K562 (cell line): ENCODE measurements at regions not wholly inside any gene's neighbourhood (a gene's known extent, or its start where the extent isn't known, plus 50 kb on each side); places are given as distances from the start of the nearest gene placed in this dataset.

Experiments
- ATAC-seq: fragments of 200-7000 bp; cut with Tn5 transposase; 3 replicates; pipeline ENCODE4 v1.9.1; 2020; ENCODE audit warnings: moderate library complexity
- BruUV-seq: library from RNA; stranded (reverse); fragments of 400-500 nt; replicated peaks from 2 replicates; lab custom pipeline; 2021; lab: Mats Ljungman, UMichigan
- CTCF ChIA-PET: fragments of 300-600 bp; formaldehyde crosslinking; extraction: SDS; loops from one replicate; lab custom pipeline; 2021; ENCODE audit warnings: low intra/inter-chr PET ratio; lab: Yijun Ruan, JAX
- POLR2A ChIA-PET: fragments of 300-600, 350-650 bp; sonication (Branson Sonifier 250); formaldehyde crosslinking; extraction: SDS; loops from one replicate; lab custom pipeline; 2021; ENCODE audit warnings: antibody characterized with exemption, inconsistent platforms; lab: Yijun Ruan, JAX
- DNase-seq, 4 experiments: peaks; one replicate each; pipeline versions ENCODE4 v3.0.0 to v3.0.0-alpha.2; 2011 to 2018; ENCODE audit warnings: low spot score in 3 of 4, mixed read lengths in 3 of 4; ENCODE audit errors: extremely low read depth in 1 of 4
- FAIRE-seq: peaks from 2 replicates; lab custom pipeline; 2011; peaks lifted over from hg19 to GRCh38; lab: Jason Lieb, UNC
- H2AFZ ChIP-seq: 2 replicates; pipeline ENCODE4 v1.6.0; 2011; ENCODE audit warnings: low read depth, low read length, control low read depth, inconsistent platforms
- H3K27ac ChIP-seq: fragments of 200-600 bp; 3 replicates; pipeline ENCODE4 v1.8.0; 2011; ENCODE audit warnings: low read depth, mild to moderate bottlenecking, control low read depth, inconsistent platforms, low read length, moderate library complexity, mixed read lengths; ENCODE audit errors: extremely low read depth
- H3K27me3 ChIP-seq, 2 experiments: fragments of 300-600 bp in 1 of 2; 2 replicates in 1 of 2; 3 replicates in 1 of 2; pipeline versions ENCODE4 v1.6.0 to v1.8.0; 2011; ENCODE audit warnings: inconsistent platforms in 2 of 2, low read length in 2 of 2, mild to moderate bottlenecking in 1 of 2, mixed read lengths in 1 of 2, moderate library complexity in 1 of 2; ENCODE audit not compliant: control insufficient read depth in 2 of 2, insufficient read depth in 2 of 2
- H3K36me3 ChIP-seq: fragments of 300-600 bp; 3 replicates; pipeline ENCODE4 v1.8.0; 2011; ENCODE audit warnings: mild to moderate bottlenecking, low read length, inconsistent platforms; ENCODE audit not compliant: control insufficient read depth, insufficient read depth
- H3K4me1 ChIP-seq, 2 experiments: fragments of 200-600 bp in 1 of 2; replicated peaks in 1 of 2; 2 replicates in 1 of 2; 3 replicates in 1 of 2; pipeline versions ENCODE4 v1.5.1 to v1.8.0; 2011; ENCODE audit warnings: inconsistent platforms in 2 of 2, low read length in 2 of 2, mild to moderate bottlenecking in 1 of 2, mixed read lengths in 1 of 2, moderate library complexity in 1 of 2; ENCODE audit not compliant: control insufficient read depth in 2 of 2, insufficient read depth in 2 of 2
- H3K4me2 ChIP-seq: 2 replicates; pipeline ENCODE4 v1.6.1; 2011; ENCODE audit warnings: low read length, control low read depth, inconsistent platforms, mixed read lengths; ENCODE audit not compliant: insufficient read depth
- H3K4me3 ChIP-seq: fragments of 200-600 bp; sonication (generic), shearing (Covaris generic); 2 replicates; pipeline ENCODE4 v1.5.1; 2016; ENCODE audit warnings: control low read depth, inconsistent platforms
- H3K79me2 ChIP-seq: fragments of 200-600 bp; 3 replicates; pipeline ENCODE4 v1.8.0; 2011; ENCODE audit warnings: low read length, inconsistent platforms; ENCODE audit not compliant: control insufficient read depth, insufficient read depth
- H3K9ac ChIP-seq, 2 experiments: 2 replicates each; pipeline versions ENCODE4 v1.6.0 to v1.6.1; 2011; ENCODE audit warnings: low read depth in 2 of 2, low read length in 2 of 2, control low read depth in 1 of 2, inconsistent platforms in 1 of 2, mild to moderate bottlenecking in 1 of 2, mixed read lengths in 1 of 2; ENCODE audit not compliant: insufficient read depth in 1 of 2
- H3K9me1 ChIP-seq: one replicate; pipeline ENCODE4 v1.6.0; 2011; ENCODE audit warnings: inconsistent platforms, mild to moderate bottlenecking, low read length, moderate library complexity; ENCODE audit not compliant: control insufficient read depth, insufficient read depth
- H3K9me3 ChIP-seq: replicated peaks from 2 replicates; pipeline ENCODE4 v1.5.1; 2011; ENCODE audit warnings: low read depth, low read length, inconsistent platforms; ENCODE audit not compliant: control insufficient read depth, insufficient read depth
- H4K20me1 ChIP-seq: replicated peaks from 2 replicates; pipeline ENCODE4 v1.6.1; 2011; ENCODE audit warnings: low read length, inconsistent platforms, mixed read lengths; ENCODE audit not compliant: control insufficient read depth, insufficient read depth
- ARID2 ChIP-seq: fragments of 450-650 bp; IDR thresholded peaks from 2 replicates; pipeline ENCODE4 v1.6.1; 2017; ENCODE audit warnings: antibody characterized with exemption, mild to moderate bottlenecking
- FOSL1 ChIP-seq: fragments of 200-800 bp; sonication (Bioruptor generic); conservative IDR thresholded peaks from 2 replicates; pipeline ENCODE4 v1.6.1; 2016; ENCODE audit warnings: missing genetic modification characterization, missing compliant biosample characterization
- IFI16 ChIP-seq: fragments of 250-450 bp; sonication (Bioruptor Pico); IDR thresholded peaks from 2 replicates; pipeline ENCODE4 v2.1.2; 2022; ENCODE audit warnings: mild to moderate bottlenecking, inconsistent platforms
- KDM1A ChIP-seq, 2 experiments: fragments of 450-650 bp; IDR thresholded peaks; 2 replicates each; pipeline ENCODE4 v1.6.1; 2016; ENCODE audit warnings: mild to moderate bottlenecking in 2 of 2
- MCM5 ChIP-seq: fragments of 450-650 bp; IDR thresholded peaks from 2 replicates; pipeline ENCODE4 v1.6.1; 2016; ENCODE audit warnings: low read depth
- MECOM ChIP-seq: fragments of 250-450 bp; sonication (Bioruptor Pico); IDR thresholded peaks from 2 replicates; pipeline ENCODE4 v1.8.0; 2022; ENCODE audit warnings: inconsistent platforms
- NFXL1 ChIP-seq: fragments of 450-650 bp; formaldehyde crosslinking; IDR thresholded peaks from 2 replicates; pipeline ENCODE4 v1.4.0; 2021; ENCODE audit warnings: mild to moderate bottlenecking
- PHB ChIP-seq: fragments of 250-450 bp; sonication (Bioruptor Pico); IDR thresholded peaks from 2 replicates; pipeline ENCODE4 v1.5.0; 2021
- POLR2H ChIP-seq: IDR thresholded peaks from 2 replicates; pipeline ENCODE4 v1.6.1; 2016; ENCODE audit warnings: missing genetic modification characterization, low read depth, mild to moderate bottlenecking, control low read depth, missing compliant biosample characterization, moderate library complexity
- RBM15 ChIP-seq: fragments of 200-400 bp; formaldehyde crosslinking; IDR thresholded peaks from 2 replicates; pipeline ENCODE4 v1.6.1; 2018; ENCODE audit warnings: mild to moderate bottlenecking, low read length, moderate library complexity; ENCODE audit not compliant: insufficient read depth
- RNF2 ChIP-seq: sonication (generic); IDR thresholded peaks from 2 replicates; pipeline ENCODE4 v1.6.1; 2016
- SETDB1 ChIP-seq: IDR thresholded peaks from one replicate; pipeline ENCODE4 v1.6.1; 2012; ENCODE audit warnings: low read length, control low read depth, inconsistent platforms
- SMC3 ChIP-seq: conservative IDR thresholded peaks from 2 replicates; pipeline ENCODE4 v1.6.1; 2011; ENCODE audit warnings: low read depth, low read length, improper control_type of control experiment; ENCODE audit not compliant: insufficient read depth
- STAG1 ChIP-seq: sonication (generic); formaldehyde crosslinking; IDR thresholded peaks from 2 replicates; pipeline ENCODE4 v1.5.0; 2020; ENCODE audit warnings: missing genetic modification reagents, borderline replicate concordance
- TEAD4 ChIP-seq, 2 experiments: sonication (generic) in 1 of 2; formaldehyde crosslinking in 1 of 2; IDR thresholded peaks; 2 replicates each; pipeline versions ENCODE4 v1.6.1 to v1.8.0; 2012 to 2022; ENCODE audit warnings: borderline replicate concordance in 1 of 2, inconsistent platforms in 1 of 2, low read length in 1 of 2, mild to moderate bottlenecking in 1 of 2, missing genetic modification reagents in 1 of 2
- ZNF696 ChIP-seq: fragments of 250-450 bp; sonication (Bioruptor Pico); conservative IDR thresholded peaks from 2 replicates; pipeline ENCODE4 v1.4.0; 2020; ENCODE audit warnings: mild to moderate bottlenecking, moderate library complexity
- WGBS: fragments of 100-300 bp; shearing (Covaris generic); methylation state at CpG from one replicate; pipeline ENCODE4 v1.1.6; 2016; ENCODE audit warnings: low coverage, mixed read lengths; ENCODE audit not compliant: insufficient coverage; ENCODE audit errors: missing lambda C conversion rate; 5-methylcytosine and 5-hydroxymethylcytosine counted together
- in situ Hi-C: fragments of 300-500 bp; cut with MboI; formaldehyde crosslinking; loops from 4 replicates; pipeline ENCODE4 v1.15.0; 2018; ENCODE audit warnings: inconsistent platforms, mixed read lengths
- intact Hi-C: fragments of 100-400 bp; cut with micrococcal nuclease; formaldehyde crosslinking; loops from 2 replicates; pipeline ENCODE4 v1.14.2; 2022
- TF ChIP-seq, protein P1 (sequence below), 3 experiments: IDR thresholded peaks in 2 of 3; conservative IDR thresholded peaks in 1 of 3; 2 replicates each; pipeline ENCODE4 v1.5.1; 2011 to 2012; ENCODE audit warnings: low read length in 3 of 3, mild to moderate bottlenecking in 3 of 3, control low read depth in 2 of 3, improper control_type of control experiment in 1 of 3, inconsistent platforms in 1 of 3, low read depth in 1 of 3, mixed read lengths in 1 of 3, moderate library complexity in 1 of 3; ENCODE audit not compliant: insufficient read depth in 2 of 3
- TF ChIP-seq, protein P2 (sequence below): fragments of 150-350 bp; IDR thresholded peaks from 2 replicates; pipeline ENCODE4 v1.6.1; 2014; ENCODE audit warnings: low read depth, mild to moderate bottlenecking, low read length, borderline replicate concordance

DNA sequence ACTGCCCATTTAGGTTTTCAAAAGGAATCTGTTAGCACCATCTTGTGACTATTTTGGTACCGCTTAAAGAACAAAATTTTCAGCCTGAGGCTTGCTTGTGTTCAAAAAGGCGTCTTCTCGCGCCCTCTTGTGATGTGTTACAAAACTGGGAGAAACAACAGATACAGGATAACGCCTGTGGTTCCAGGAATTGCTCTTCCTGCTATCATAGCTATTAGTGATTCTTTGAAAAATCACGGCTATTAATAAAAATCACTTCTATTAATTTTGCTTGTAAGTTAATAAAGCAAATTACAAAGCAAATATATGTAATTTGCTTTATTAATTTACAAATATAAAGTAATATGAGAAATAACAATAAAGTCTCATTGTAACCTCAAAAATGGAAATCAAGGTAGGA lies 82.2 kb upstream of the ABCD3 start:
- Histone ChIP-seq H3K9me3 (no peaks in the 10 kb centered on the region), H3K4me1 (no peaks in the 10 kb centered on the region; a peak in 1 of 5 replicates), H3K9ac (no peak overlapping the region), H2AFZ (no peak overlapping the region), H3K4me3 (no peak overlapping the region), H3K4me2 (no peak overlapping the region), H3K27ac (no peak overlapping the region), H3K27me3 (peaks cover 8 to 16% of the 10 kb centered on the region in 2 experiments; a peak in 4 of 5 replicates), H3K9me1 (no peaks in the 10 kb centered on the region), H3K36me3 (no peaks in the 10 kb centered on the region), H4K20me1 (no peaks in the 10 kb centered on the region), H3K79me2 (no peaks in the 10 kb centered on the region)
- ATAC-seq = peak; percentile 89
- POLR2A ChIA-PET = interaction anchor here (1.4 kb wide), 1 partner anchor 8 kb away, joined by 3 read pairs; no protein-coding TSS in a partner anchor
- WGBS = 0% methylated on average over 6 of the region's 6 CpGs
- CTCF ChIA-PET = interaction anchor here (0.6 to 3.2 kb wide), 12 partner anchors 85 to 707 kb away, joined by 3 to 44 read pairs (median 3); no protein-coding TSS in a partner anchor
- intact Hi-C loops = loop anchor here (1.0 to 10.0 kb wide), 5 partner anchors 127 to 711 kb away; no protein-coding TSS in a partner anchor
- in situ Hi-C loops = loop anchor here (5.0 kb wide), 1 partner anchor 289 kb away; no protein-coding TSS in a partner anchor
- BruUV-seq = no TSS peak
- peak; percentile 82 for FAIRE-seq
- peak; percentile 27 to 75 (median 36) for DNase-seq
- peak in 1 of 2 experiments; percentile 51; a peak in 1 of 4 replicates for TF ChIP-seq KDM1A (IDR thresholded peaks at IDR 0.05)
- TF ChIP-seq SMC3 = peak; percentile 75
- no peak for TF ChIP-seq IFI16 (CRISPR knock-in tag)
- no peak for TF ChIP-seq PHB (CRISPR knock-in tag)
- no peak for TF ChIP-seq RNF2
- TF ChIP-seq ZNF696 (CRISPR knock-in tag) = no peak
- TF ChIP-seq TEAD4 (IDR thresholded peaks at IDR 0.05; ENCODE audit: low read length) = no peak
- TF ChIP-seq TEAD4 (CRISPR knock-in tag; IDR thresholded peaks at IDR 0.05; ENCODE audit: borderline replicate concordance) = no peak
- TF ChIP-seq NFXL1 (CRISPR knock-in tag) = no peak
- TF ChIP-seq, protein P1, sequence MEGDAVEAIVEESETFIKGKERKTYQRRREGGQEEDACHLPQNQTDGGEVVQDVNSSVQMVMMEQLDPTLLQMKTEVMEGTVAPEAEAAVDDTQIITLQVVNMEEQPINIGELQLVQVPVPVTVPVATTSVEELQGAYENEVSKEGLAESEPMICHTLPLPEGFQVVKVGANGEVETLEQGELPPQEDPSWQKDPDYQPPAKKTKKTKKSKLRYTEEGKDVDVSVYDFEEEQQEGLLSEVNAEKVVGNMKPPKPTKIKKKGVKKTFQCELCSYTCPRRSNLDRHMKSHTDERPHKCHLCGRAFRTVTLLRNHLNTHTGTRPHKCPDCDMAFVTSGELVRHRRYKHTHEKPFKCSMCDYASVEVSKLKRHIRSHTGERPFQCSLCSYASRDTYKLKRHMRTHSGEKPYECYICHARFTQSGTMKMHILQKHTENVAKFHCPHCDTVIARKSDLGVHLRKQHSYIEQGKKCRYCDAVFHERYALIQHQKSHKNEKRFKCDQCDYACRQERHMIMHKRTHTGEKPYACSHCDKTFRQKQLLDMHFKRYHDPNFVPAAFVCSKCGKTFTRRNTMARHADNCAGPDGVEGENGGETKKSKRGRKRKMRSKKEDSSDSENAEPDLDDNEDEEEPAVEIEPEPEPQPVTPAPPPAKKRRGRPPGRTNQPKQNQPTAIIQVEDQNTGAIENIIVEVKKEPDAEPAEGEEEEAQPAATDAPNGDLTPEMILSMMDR (IDR thresholded peaks at IDR 0.05 in 2 of 3, conservative IDR thresholded peaks at IDR 0.05 in 1 of 3; ENCODE audit: insufficient read depth in 2 of 3, low read depth in 1 of 3, low read length in 3 of 3) = peak; percentile 73 to 94 (median 87)
- no peak for TF ChIP-seq RBM15
- TF ChIP-seq FOSL1 (tag) = no peak
- TF ChIP-seq SETDB1 = no peak
- TF ChIP-seq, protein P2, sequence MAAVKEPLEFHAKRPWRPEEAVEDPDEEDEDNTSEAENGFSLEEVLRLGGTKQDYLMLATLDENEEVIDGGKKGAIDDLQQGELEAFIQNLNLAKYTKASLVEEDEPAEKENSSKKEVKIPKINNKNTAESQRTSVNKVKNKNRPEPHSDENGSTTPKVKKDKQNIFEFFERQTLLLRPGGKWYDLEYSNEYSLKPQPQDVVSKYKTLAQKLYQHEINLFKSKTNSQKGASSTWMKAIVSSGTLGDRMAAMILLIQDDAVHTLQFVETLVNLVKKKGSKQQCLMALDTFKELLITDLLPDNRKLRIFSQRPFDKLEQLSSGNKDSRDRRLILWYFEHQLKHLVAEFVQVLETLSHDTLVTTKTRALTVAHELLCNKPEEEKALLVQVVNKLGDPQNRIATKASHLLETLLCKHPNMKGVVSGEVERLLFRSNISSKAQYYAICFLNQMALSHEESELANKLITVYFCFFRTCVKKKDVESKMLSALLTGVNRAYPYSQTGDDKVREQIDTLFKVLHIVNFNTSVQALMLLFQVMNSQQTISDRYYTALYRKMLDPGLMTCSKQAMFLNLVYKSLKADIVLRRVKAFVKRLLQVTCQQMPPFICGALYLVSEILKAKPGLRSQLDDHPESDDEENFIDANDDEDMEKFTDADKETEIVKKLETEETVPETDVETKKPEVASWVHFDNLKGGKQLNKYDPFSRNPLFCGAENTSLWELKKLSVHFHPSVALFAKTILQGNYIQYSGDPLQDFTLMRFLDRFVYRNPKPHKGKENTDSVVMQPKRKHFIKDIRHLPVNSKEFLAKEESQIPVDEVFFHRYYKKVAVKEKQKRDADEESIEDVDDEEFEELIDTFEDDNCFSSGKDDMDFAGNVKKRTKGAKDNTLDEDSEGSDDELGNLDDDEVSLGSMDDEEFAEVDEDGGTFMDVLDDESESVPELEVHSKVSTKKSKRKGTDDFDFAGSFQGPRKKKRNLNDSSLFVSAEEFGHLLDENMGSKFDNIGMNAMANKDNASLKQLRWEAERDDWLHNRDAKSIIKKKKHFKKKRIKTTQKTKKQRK = no peak
- no peak for TF ChIP-seq MCM5
- peak; percentile 46; the same call in 1 of the 2 replicates for TF ChIP-seq ARID2
- peak; percentile 21; the same call in 1 of the 2 replicates for TF ChIP-seq STAG1
- TF ChIP-seq POLR2H (tag) = no peak
- TF ChIP-seq MECOM (CRISPR knock-in tag) = peak; percentile 34; the same call in 1 of the 2 replicates
